Left cardiac atrium (tissue), 4 donors: ENCODE measurements at regions not wholly inside any gene's neighbourhood (a gene's known extent, or its start where the extent isn't known, plus 50 kb on each side); places are given as distances from the start of the nearest gene placed in this dataset.

Experiments used
- ATAC-seq, 2 donors: fragments of 200-7000 bp; cut with Tn5 transposase; one replicate each; pipeline ENCODE4 v1.9.1; 2020; ENCODE audit warnings: mild to moderate bottlenecking in 2 of 2, moderate library complexity in 2 of 2
- DNase-seq: peaks from one replicate; pipeline ENCODE4 v3.0.0-alpha.2; 2020
- intact Hi-C, 2 donors: fragments of 100-400 bp; cut with DNase I; formaldehyde crosslinking; loops; one replicate each; pipeline versions ENCODE4 v1.14.1 to v1.15.1; 2022 to 2023
- donor health status: DM: no; HTN: yes; CAD: no.
- donor health status: DM: no; HTN: yes; CAD: no; lungs with severe emphysema.
- donor health status: DM: yes; HTN: yes; CAD: no.
- donor health status: Dilated cardiomyopathy.

GRCh38 chr20:58096880-58097423 lies 131.5 kb downstream of the ANKRD60 start:
- intact Hi-C loops = no loop called here
- ATAC-seq (no peak), DNase-seq (no peak)

- DNase-seq (no peak), ATAC-seq (no peak)
- intact Hi-C loops = no loop called here
Observed at GRCh38 chr20:58094698-58095097, 133.8 kb downstream of the ANKRD60 start.

- DNase-seq = no peak
- intact Hi-C loops = no loop called here
- no peak for ATAC-seq
Observed at GRCh38 chr20:58094160-58094559, 134.3 kb downstream of the ANKRD60 start.

GRCh38 chr20:58092871-58093270 lies 135.6 kb downstream of the ANKRD60 start:
- DNase-seq (no peak), ATAC-seq (no peak)
- intact Hi-C loops = no loop called here

- intact Hi-C loops = no loop called here
- ATAC-seq = no peak
- DNase-seq = no peak
Observed at GRCh38 chr20:58092353-58092752, 136.1 kb downstream of the ANKRD60 start.

- intact Hi-C loops = no loop called here
- no peak for DNase-seq
- no peak for ATAC-seq
Observed at GRCh38 chr20:58091810-58092209, 136.6 kb downstream of the ANKRD60 start.

- ATAC-seq (no peak), DNase-seq (no peak)
- intact Hi-C loops = no loop called here
Observed at GRCh38 chr20:58090161-58090560, 138.3 kb downstream of the ANKRD60 start.

- ATAC-seq = no peak
- intact Hi-C loops = loop anchor here (5.0 kb wide), 1 partner anchor 436 kb away; no protein-coding TSS in a partner anchor
- DNase-seq = no peak
Observed at GRCh38 chr20:58088625-58089024, 139.8 kb downstream of the ANKRD60 start.

GRCh38 chr20:58088105-58088504 lies 140.3 kb downstream of the ANKRD60 start:
- ATAC-seq (no peak), DNase-seq (no peak)
- intact Hi-C loops = loop anchor here (5.0 kb wide), 1 partner anchor 436 kb away; no protein-coding TSS in a partner anchor

GRCh38 chr20:58087562-58087858 lies 140.9 kb downstream of the ANKRD60 start:
- no peak for DNase-seq
- intact Hi-C loops = loop anchor here (5.0 kb wide), 1 partner anchor 435 kb away; no protein-coding TSS in a partner anchor
- ATAC-seq = no peak

- peak in 1 of 2 donors; percentile 51 for ATAC-seq
Observed at GRCh38 chr20:58086763-58087561, 141.5 kb downstream of the ANKRD60 start.

GRCh38 chr20:58084966-58085365 lies 143.5 kb downstream of the ANKRD60 start:
- intact Hi-C loops = loop anchor here (5.0 kb wide), 1 partner anchor 433 kb away; no protein-coding TSS in a partner anchor
- ATAC-seq (peak in 1 of 2 donors; percentile 27), DNase-seq (no peak)

More at GRCh38 chr20:58086763-58087561, 141.5 kb downstream of the ANKRD60 start:
- DNase-seq = no peak
- intact Hi-C loops = loop anchor here (5.0 kb wide), 1 partner anchor 435 kb away; no protein-coding TSS in a partner anchor

GRCh38 chr20:58084566-58084965 lies 143.9 kb downstream of the ANKRD60 start:
- DNase-seq (no peak), ATAC-seq (no peak)
- intact Hi-C loops = no loop called here

- ATAC-seq = no peak
- DNase-seq = no peak
- intact Hi-C loops = no loop called here
Observed at GRCh38 chr20:58081846-58082245, 146.6 kb downstream of the ANKRD60 start.

- no peak for DNase-seq
- intact Hi-C loops = no loop called here
- ATAC-seq = peak; percentile 69 to 73
Observed at GRCh38 chr20:58078741-58079522, 149.5 kb downstream of the ANKRD60 start.

GRCh38 chr20:58077282-58077681 lies 151.2 kb downstream of the ANKRD60 start:
- no peak for DNase-seq
- ATAC-seq = no peak
- intact Hi-C loops = no loop called here

GRCh38 chr20:58076405-58076804 lies 152.0 kb downstream of the ANKRD60 start:
- DNase-seq (no peak), ATAC-seq (no peak)
- intact Hi-C loops = no loop called here

- no peak for DNase-seq
- intact Hi-C loops = no loop called here
- ATAC-seq = no peak
Observed at GRCh38 chr20:58075586-58076345, 152.7 kb downstream of the ANKRD60 start.
